IMR-90 (cell line): ENCODE measurements at regions not wholly inside any gene's neighbourhood (a gene's known extent, or its start where the extent isn't known, plus 50 kb on each side); places are given as distances from the start of the nearest gene placed in this dataset.

Experiments
- ATAC-seq: fragments of 200-7000 bp; cut with Tn5 transposase; 2 replicates; pipeline ENCODE4 v1.9.1; 2020; ENCODE audit warnings: low read depth, mild to moderate bottlenecking, moderate library complexity
- BruUV-seq: library from RNA; stranded (reverse); fragments of 400-500 nt; replicated peaks from 2 replicates; lab custom pipeline; 2021; lab: Mats Ljungman, UMichigan
- CTCF ChIA-PET: fragments of 300-600 bp; formaldehyde crosslinking; extraction: SDS; loops from one replicate; lab custom pipeline; 2021; ENCODE audit warnings: antibody characterized with exemption; lab: Yijun Ruan, JAX
- POLR2A ChIA-PET: fragments of 300-600 bp; sonication (Branson Sonifier 250); formaldehyde crosslinking; loops from one replicate; lab custom pipeline; 2022; ENCODE audit warnings: antibody characterized with exemption; ENCODE audit not compliant: unreplicated experiment; lab: Charles Lee
- DNase-seq: peaks from one replicate; pipeline ENCODE4 v3.0.0; 2013
- H2AFZ ChIP-seq: replicated peaks from 2 replicates; pipeline ENCODE3; 2013; ENCODE audit warnings: low read length, mild to moderate bottlenecking; ENCODE audit not compliant: poor library complexity
- H2AK5ac ChIP-seq: 2 replicates; pipeline ENCODE4 v1.6.1; 2013; ENCODE audit warnings: low read depth, low read length, inconsistent platforms
- H2AK9ac ChIP-seq: replicated peaks from 2 replicates; pipeline ENCODE3; 2013; ENCODE audit warnings: mild to moderate bottlenecking, low read depth, low read length, moderate library complexity; ENCODE audit not compliant: poor library complexity
- H2BK120ac ChIP-seq: 2 replicates; pipeline ENCODE4 v1.6.1; 2013; ENCODE audit warnings: low read depth, low read length, inconsistent platforms
- H2BK15ac ChIP-seq: 3 replicates; pipeline ENCODE4 v1.6.1; 2013; ENCODE audit warnings: low read depth, low read length, inconsistent platforms
- H2BK20ac ChIP-seq: 2 replicates; pipeline ENCODE4 v1.6.1; 2013; ENCODE audit warnings: low read depth, mild to moderate bottlenecking, inconsistent platforms, low read length, moderate library complexity
- H2BK5ac ChIP-seq: 2 replicates; pipeline ENCODE4 v1.6.1; 2013; ENCODE audit warnings: mild to moderate bottlenecking, low read depth, low read length, inconsistent platforms; ENCODE audit not compliant: poor library complexity, severe bottlenecking
- H3K14ac ChIP-seq: replicated peaks from 2 replicates; pipeline ENCODE4 v1.6.1; 2013; ENCODE audit warnings: low read depth, low read length, inconsistent platforms
- H3K18ac ChIP-seq: 2 replicates; pipeline ENCODE4 v1.6.1; 2013; ENCODE audit warnings: low read depth, low read length, control low read depth
- H3K23ac ChIP-seq: 2 replicates; pipeline ENCODE4 v1.6.1; 2013; ENCODE audit warnings: low read depth, low read length, inconsistent platforms
- H3K27ac ChIP-seq: 2 replicates; pipeline ENCODE4 v1.5.1; 2013; ENCODE audit warnings: mild to moderate bottlenecking, control low read depth, low read length; ENCODE audit not compliant: insufficient read depth
- H3K27me3 ChIP-seq: 2 replicates; pipeline ENCODE4 v1.6.1; 2013; ENCODE audit warnings: low read length; ENCODE audit not compliant: control insufficient read depth, insufficient read depth
- H3K36me3 ChIP-seq: 2 replicates; pipeline ENCODE4 v1.6.1; 2013; ENCODE audit warnings: low read length, mixed read lengths; ENCODE audit not compliant: control insufficient read depth, insufficient read depth
- H3K4ac ChIP-seq: 2 replicates; pipeline ENCODE4 v1.6.1; 2013; ENCODE audit warnings: low read depth, low read length, inconsistent platforms
- H3K4me1 ChIP-seq: 2 replicates; pipeline ENCODE4 v1.6.1; 2013; ENCODE audit warnings: low read length, mixed read lengths; ENCODE audit not compliant: control insufficient read depth, insufficient read depth
- H3K4me2 ChIP-seq: 2 replicates; pipeline ENCODE4 v1.6.1; 2013; ENCODE audit warnings: low read depth, mild to moderate bottlenecking, control low read depth, low read length, moderate library complexity
- H3K4me3 ChIP-seq: 2 replicates; pipeline ENCODE4 v1.5.1; 2013; ENCODE audit warnings: low read depth, mild to moderate bottlenecking, control low read depth, low read length, moderate library complexity; ENCODE audit not compliant: insufficient read depth
- H3K56ac ChIP-seq: 2 replicates; pipeline ENCODE4 v1.6.1; 2013; ENCODE audit warnings: low read length, inconsistent platforms; ENCODE audit not compliant: insufficient read depth; ENCODE audit errors: extremely low read depth
- H3K79me1 ChIP-seq, 2 experiments: 2 replicates each; pipeline ENCODE4 v1.6.1; 2013; ENCODE audit warnings: low read length in 2 of 2, inconsistent platforms in 1 of 2, low read depth in 1 of 2
- H3K9ac ChIP-seq: 2 replicates; pipeline ENCODE4 v1.6.1; 2013; ENCODE audit warnings: low read depth, low read length, control low read depth
- H3K9me1 ChIP-seq: 2 replicates; pipeline ENCODE4 v1.6.1; 2013; ENCODE audit warnings: low read length, inconsistent platforms; ENCODE audit not compliant: insufficient read depth
- H3K9me3 ChIP-seq: 2 replicates; pipeline ENCODE4 v1.6.1; 2013; ENCODE audit warnings: low read length; ENCODE audit not compliant: control insufficient read depth, insufficient read depth
- H4K20me1 ChIP-seq: 2 replicates; pipeline ENCODE4 v1.6.1; 2013; ENCODE audit warnings: low read length, inconsistent platforms; ENCODE audit not compliant: insufficient read depth
- H4K5ac ChIP-seq: 2 replicates; pipeline ENCODE4 v1.6.1; 2013; ENCODE audit warnings: mild to moderate bottlenecking, low read depth, low read length, control low read depth
- H4K8ac ChIP-seq, 2 experiments: 2 replicates each; pipeline ENCODE4 v1.6.1; 2013; ENCODE audit warnings: low read depth in 2 of 2, low read length in 2 of 2, control low read depth in 1 of 2, inconsistent platforms in 1 of 2
- H4K91ac ChIP-seq: 2 replicates; pipeline ENCODE4 v1.6.1; 2013; ENCODE audit warnings: low read depth, low read length, inconsistent platforms; ENCODE audit not compliant: insufficient read depth
- CEBPB ChIP-seq: IDR thresholded peaks from 2 replicates; pipeline ENCODE4 v1.6.1; 2012; ENCODE audit warnings: low read depth, low read length, improper control_type of control experiment
- CHD1 ChIP-seq: IDR thresholded peaks from 2 replicates; pipeline ENCODE4 v1.6.1; 2012; ENCODE audit warnings: low read depth, low read length, improper control_type of control experiment
- CTCF ChIP-seq: conservative IDR thresholded peaks from 2 replicates; pipeline ENCODE4 v1.5.1; 2012; ENCODE audit warnings: mild to moderate bottlenecking, low read depth, low read length, improper control_type of control experiment
- ELK1 ChIP-seq: fragments of 150-350 bp; IDR thresholded peaks from 2 replicates; pipeline ENCODE4 v1.6.1; 2016; ENCODE audit warnings: low read depth, mild to moderate bottlenecking, low read length, moderate library complexity, borderline replicate concordance
- FOS ChIP-seq: fragments of 150-350 bp; IDR thresholded peaks from 2 replicates; pipeline ENCODE4 v1.6.1; 2016; ENCODE audit warnings: low read depth, low read length
- MAFK ChIP-seq: IDR thresholded peaks from 2 replicates; pipeline ENCODE4 v1.6.1; 2012; ENCODE audit warnings: low read depth, low read length, improper control_type of control experiment
- MAZ ChIP-seq: IDR thresholded peaks from 2 replicates; pipeline ENCODE4 v1.6.1; 2012; ENCODE audit warnings: low read depth, mild to moderate bottlenecking, low read length, improper control_type of control experiment, moderate library complexity, borderline replicate concordance
- MXI1 ChIP-seq: IDR thresholded peaks from 2 replicates; pipeline ENCODE4 v1.6.1; 2012; ENCODE audit warnings: low read depth, mild to moderate bottlenecking, low read length, moderate library complexity, borderline replicate concordance
- POLR2A ChIP-seq: IDR thresholded peaks from 2 replicates; pipeline ENCODE4 v1.6.1; 2012; ENCODE audit warnings: mild to moderate bottlenecking, low read depth, low read length
- RAD21 ChIP-seq: IDR thresholded peaks from 2 replicates; pipeline ENCODE4 v1.6.1; 2012; ENCODE audit warnings: low read length, improper control_type of control experiment
- RCOR1 ChIP-seq: IDR thresholded peaks from 2 replicates; pipeline ENCODE4 v1.6.1; 2012; ENCODE audit warnings: mild to moderate bottlenecking, low read length, improper control_type of control experiment; ENCODE audit not compliant: insufficient replicate concordance
- SMC3 ChIP-seq: fragments of 150-350 bp; IDR thresholded peaks from 2 replicates; pipeline ENCODE4 v1.6.1; 2016; ENCODE audit warnings: low read depth, mild to moderate bottlenecking, antibody characterized with exemption, low read length, moderate library complexity
- USF2 ChIP-seq: fragments of 150-350 bp; IDR thresholded peaks from 2 replicates; pipeline ENCODE4 v1.6.1; 2017; ENCODE audit warnings: mild to moderate bottlenecking, antibody characterized with exemption, low read length, low read depth
- WGBS, 2 experiments: methylation state at CpG; one replicate each; pipeline versions ENCODE4 v1.1.5 to v1.1.7; 2013; ENCODE audit warnings: missing lambda C conversion rate in 2 of 2; ENCODE audit not compliant: insufficient read length in 1 of 2; ENCODE audit errors: extremely low coverage in 2 of 2; 5-methylcytosine and 5-hydroxymethylcytosine counted together
- dilution Hi-C: fragments of 300-500 bp; cut with HindIII; formaldehyde crosslinking; loops from one replicate; pipeline ENCODE4 v1.14.3; 2018; ENCODE audit warnings: low sequenced_read_pairs; ENCODE audit not compliant: unreplicated experiment
- in situ Hi-C: fragments of 300-500 bp; cut with MboI; formaldehyde crosslinking; loops from 3 replicates; pipeline ENCODE4 v1.14.3; 2019; ENCODE audit warnings: low sequenced_read_pairs, inconsistent platforms, mixed read lengths
- intact Hi-C: fragments of 100-400 bp; cut with micrococcal nuclease; formaldehyde crosslinking; loops from 2 replicates; pipeline ENCODE4 v1.10.0; 2022

GRCh38 chr10:21364196-21365114 lies 161.0 kb downstream of the SKIDA1 start:
- H3K36me3 ChIP-seq = no peaks in the 10 kb centered on the region
- ATAC-seq (peak; percentile 76), DNase-seq (peak; percentile 74)
- POLR2A ChIA-PET = no interaction called here
- BruUV-seq = no TSS peak
- peak overlapping the region; percentile 2; the same call in 1 of the 2 replicates for H3K27ac ChIP-seq
- no peaks in the 10 kb centered on the region for H4K20me1 ChIP-seq
- H3K9me3 ChIP-seq = no peaks in the 10 kb centered on the region
- intact Hi-C loops (no loop called here), dilution Hi-C loops (no loop called here), in situ Hi-C loops (no loop called here)
- H2BK5ac ChIP-seq = peak overlapping the region; percentile 49
- no peaks in the 10 kb centered on the region for H3K79me1 ChIP-seq
- no peaks in the 10 kb centered on the region; the same call in 1 of the 2 replicates for H3K9me1 ChIP-seq
- no peak overlapping the region for H3K4me2 ChIP-seq
- H2BK15ac ChIP-seq = 0 out of 3 replicates have a peak overlapping the region, but pooled peaks have one; percentile 2
- H2BK120ac ChIP-seq = peak overlapping the region; percentile 37; the same call in 1 of the 2 replicates
- no peak overlapping the region for H3K9ac ChIP-seq
- peak overlapping the region; percentile 3; the same call in 1 of the 2 replicates for H3K18ac ChIP-seq
- CTCF ChIA-PET = no interaction called here
- H3K14ac ChIP-seq = peak overlapping the region; percentile 22; the same call in 1 of the 2 replicates
- peak overlapping the region; percentile 59 for H2AK9ac ChIP-seq
- peak overlapping the region; percentile 52; the same call in 1 of the 2 replicates for H2BK20ac ChIP-seq
- peaks cover 2% of the 10 kb centered on the region for H3K4me1 ChIP-seq
- peak overlapping the region; percentile 56; the same call in 1 of the 2 replicates for H3K4ac ChIP-seq
- H3K23ac ChIP-seq = 0 out of 2 replicates have a peak overlapping the region, but pooled peaks have one; percentile 37
- no CpG with 5 or more reads among the region's 11 CpGs for WGBS, 2 experiments
- peak overlapping the region; percentile 65 for H2AFZ ChIP-seq
- peak overlapping the region; percentile 28 for H4K91ac ChIP-seq
- no peak overlapping the region for H3K4me3 ChIP-seq
- H3K27me3 ChIP-seq = no peaks in the 10 kb centered on the region
- H3K56ac ChIP-seq = no peak overlapping the region
- H2AK5ac ChIP-seq = no peak overlapping the region
- no peak overlapping the region; the same call in 1 of the 2 replicates for H4K5ac ChIP-seq
- H4K8ac ChIP-seq = peak overlapping the region in 1 of 2 experiments; percentile 60; a peak in 2 of 4 replicates
- TF ChIP-seq MXI1 (no peak), MAFK (no peak), RCOR1 (no peak), ELK1 (no peak), RAD21 (no peak), SMC3 (no peak), CTCF (no peak), FOS (no peak), CHD1 (no peak), USF2 (no peak), POLR2A (no peak), MAZ (no peak), CEBPB (no peak)
